DND-41 (cell line): ENCODE measurements at regions not wholly inside any gene's neighbourhood (a gene's known extent, or its start where the extent isn't known, plus 50 kb on each side); places are given as distances from the start of the nearest gene placed in this dataset.

ENCODE experiments used
- CTCF ChIP-seq: IDR thresholded peaks from 2 replicates; pipeline ENCODE4 v1.5.1; 2012; ENCODE audit warnings: borderline replicate concordance, low read length, moderate library complexity, mild to moderate bottlenecking; ENCODE audit not compliant: poor library complexity, severe bottlenecking; ENCODE audit errors: extremely low read depth
- EZH2 ChIP-seq: IDR thresholded peaks from 3 replicates; pipeline ENCODE4 v1.6.1; 2012; ENCODE audit warnings: borderline replicate concordance, low read depth, mild to moderate bottlenecking, moderate library complexity, low read length, inconsistent platforms; ENCODE audit not compliant: severe bottlenecking

DNA sequence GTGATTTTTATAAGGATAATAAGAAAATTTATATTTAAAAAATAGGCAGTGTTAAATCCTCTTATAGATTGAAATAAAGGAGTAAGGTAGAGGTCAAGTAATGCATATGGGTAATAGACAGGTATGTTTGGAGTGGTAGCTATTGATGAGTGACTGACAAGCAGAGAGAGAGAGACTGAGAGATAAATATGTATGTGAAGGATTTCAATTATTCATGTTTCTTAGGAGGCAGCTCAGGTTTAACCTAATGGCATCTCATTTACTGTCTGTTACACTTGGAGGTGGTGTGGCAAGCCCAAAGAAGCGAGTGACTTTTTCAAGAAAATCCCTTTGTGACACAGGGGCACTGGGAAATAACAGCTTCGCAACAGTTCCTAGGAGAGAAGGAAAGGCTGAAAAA is 120.2 kb downstream of the KIF2B start:
- TF ChIP-seq CTCF = no peak
- TF ChIP-seq EZH2 = no peak
